HEK293 (cell line): ENCODE measurements at regions not wholly inside any gene's neighbourhood (a gene's known extent, or its start where the extent isn't known, plus 50 kb on each side); places are given as distances from the start of the nearest gene placed in this dataset.
A peak's percentile ranks its signal among the peaks of the same experiment; 100 is the strongest.

ENCODE experiments used
- CTCF ChIA-PET: fragments of 350-600 bp; formaldehyde crosslinking; extraction: SDS; loops from one replicate; lab custom pipeline; 2021; ENCODE audit warnings: antibody characterized with exemption; lab: Yijun Ruan, JAX
- POLR2A ChIA-PET: fragments of 300-600 bp; formaldehyde crosslinking; extraction: SDS; loops from one replicate; lab custom pipeline; 2020; ENCODE audit warnings: antibody characterized with exemption, inconsistent platforms; lab: Yijun Ruan, JAX
- H3K27ac ChIP-seq: fragments of 200-500 bp; sonication (Bioruptor generic); 2 replicates; pipeline ENCODE4 v1.5.1; 2014; ENCODE audit warnings: low read depth, low read length, control low read depth, inconsistent platforms; ENCODE audit errors: extremely low read depth
- H3K36me3 ChIP-seq, 2 experiments: fragments of 200-500 bp in 1 of 2; sonication (Bioruptor generic) in 1 of 2; 1 replicate in 1 of 2; 2 replicates in 1 of 2; pipeline ENCODE4 v1.5.1; 2014 to 2017; ENCODE audit warnings: inconsistent platforms in 2 of 2, low read length in 2 of 2; ENCODE audit not compliant: control insufficient read depth in 2 of 2, insufficient read depth in 1 of 2
- H3K4me1 ChIP-seq: fragments of 200-500 bp; sonication (Bioruptor generic); 2 replicates; pipeline ENCODE4 v1.5.1; 2014; ENCODE audit warnings: mild to moderate bottlenecking, low read length, inconsistent platforms; ENCODE audit not compliant: control insufficient read depth, insufficient read depth
- H3K4me3 ChIP-seq: 2 replicates; pipeline ENCODE4 v1.5.1; 2011; ENCODE audit warnings: low read depth, mild to moderate bottlenecking, control low read depth, low read length, moderate library complexity
- H3K9me3 ChIP-seq: fragments of 200-500 bp; sonication (Bioruptor generic); 2 replicates; pipeline ENCODE4 v1.5.1; 2014; ENCODE audit warnings: low read depth, low read length, inconsistent platforms; ENCODE audit not compliant: control insufficient read depth, insufficient read depth
- SCRT2 ChIP-seq: fragments of 450-650 bp; formaldehyde crosslinking; IDR thresholded peaks from 2 replicates; pipeline ENCODE4 v1.5.1; 2016; ENCODE audit warnings: missing biosample characterization, missing genetic modification characterization
- ZNF501 ChIP-seq: fragments of 450-650 bp; formaldehyde crosslinking; IDR thresholded peaks from 2 replicates; pipeline ENCODE4 v1.5.1; 2016; ENCODE audit warnings: missing biosample characterization, missing genetic modification characterization
- ZNF585B ChIP-seq: fragments of 450-650 bp; formaldehyde crosslinking; IDR thresholded peaks from 2 replicates; pipeline ENCODE4 v1.5.1; 2016; ENCODE audit warnings: missing biosample characterization, missing genetic modification characterization
- ZNF610 ChIP-seq: fragments of 450-650 bp; formaldehyde crosslinking; IDR thresholded peaks from 2 replicates; pipeline ENCODE4 v1.5.1; 2016; ENCODE audit warnings: missing biosample characterization, missing genetic modification characterization, borderline replicate concordance
- ZNF623 ChIP-seq: fragments of 450-650 bp; formaldehyde crosslinking; IDR thresholded peaks from 2 replicates; pipeline ENCODE4 v1.5.1; 2016; ENCODE audit warnings: missing biosample characterization, missing genetic modification characterization
- ZNF654 ChIP-seq: fragments of 450-650 bp; formaldehyde crosslinking; IDR thresholded peaks from 2 replicates; pipeline ENCODE4 v1.5.1; 2016; ENCODE audit warnings: low read depth, missing biosample characterization, missing genetic modification characterization
- ZNF658 ChIP-seq: fragments of 450-650 bp; formaldehyde crosslinking; IDR thresholded peaks from 2 replicates; pipeline ENCODE4; 2016; ENCODE audit warnings: missing biosample characterization, missing genetic modification characterization
- ZNF837 ChIP-seq: fragments of 450-650 bp; formaldehyde crosslinking; IDR thresholded peaks from 2 replicates; pipeline ENCODE4 v1.5.1; 2016; ENCODE audit warnings: missing biosample characterization, missing genetic modification characterization
- TF ChIP-seq, protein P1 (sequence below): fragments of 450-650 bp; formaldehyde crosslinking; IDR thresholded peaks from 2 replicates; pipeline ENCODE4 v1.5.1; 2016; ENCODE audit warnings: missing biosample characterization, missing genetic modification characterization
- TF ChIP-seq, protein P2 (sequence below): fragments of 450-650 bp; formaldehyde crosslinking; IDR thresholded peaks from 2 replicates; pipeline ENCODE4 v1.5.1; 2016; ENCODE audit warnings: missing biosample characterization, missing genetic modification characterization
- TF ChIP-seq, protein P3 (sequence below): fragments of 450-650 bp; formaldehyde crosslinking; IDR thresholded peaks from 2 replicates; pipeline ENCODE4 v1.5.1; 2016; ENCODE audit warnings: missing biosample characterization, missing genetic modification characterization
- TF ChIP-seq, protein P4 (sequence below): fragments of 450-650 bp; formaldehyde crosslinking; IDR thresholded peaks from 2 replicates; pipeline ENCODE4 v1.5.1; 2016; ENCODE audit warnings: missing biosample characterization, missing genetic modification characterization
- TF ChIP-seq, protein P5 (sequence below): IDR thresholded peaks from 2 replicates; pipeline ENCODE4 v1.6.1; 2011; ENCODE audit warnings: mild to moderate bottlenecking, low read depth, low read length, borderline replicate concordance

DNA sequence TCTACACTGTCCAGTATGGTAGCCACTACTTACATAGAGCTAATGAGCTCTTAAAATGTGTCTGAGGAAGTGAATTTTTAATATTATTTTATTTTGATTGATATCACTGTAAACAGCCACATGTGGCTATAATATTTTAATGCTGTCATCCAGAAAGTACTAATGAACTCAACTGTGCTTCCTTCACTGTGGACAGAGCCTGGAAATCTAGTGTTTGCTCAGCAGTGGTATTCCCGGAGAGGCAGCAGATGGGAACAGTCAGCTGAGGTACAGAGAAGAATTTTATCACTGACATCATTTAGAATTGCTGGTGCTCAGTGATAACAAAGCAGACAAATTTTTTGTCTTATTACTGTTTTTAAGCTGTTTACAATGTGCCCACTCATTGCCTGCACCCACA, 68.7 kb upstream of the ACP3 start:
- CTCF ChIA-PET: interaction anchor here (0.5 to 2.0 kb wide), 5 partner anchors 10 to 306 kb away, joined by 3 to 5 read pairs (median 3); no protein-coding TSS in a partner anchor
- no peaks in the 10 kb centered on the region for H3K9me3 ChIP-seq
- no peak overlapping the region for H3K27ac ChIP-seq
- TF ChIP-seq, protein P1, sequence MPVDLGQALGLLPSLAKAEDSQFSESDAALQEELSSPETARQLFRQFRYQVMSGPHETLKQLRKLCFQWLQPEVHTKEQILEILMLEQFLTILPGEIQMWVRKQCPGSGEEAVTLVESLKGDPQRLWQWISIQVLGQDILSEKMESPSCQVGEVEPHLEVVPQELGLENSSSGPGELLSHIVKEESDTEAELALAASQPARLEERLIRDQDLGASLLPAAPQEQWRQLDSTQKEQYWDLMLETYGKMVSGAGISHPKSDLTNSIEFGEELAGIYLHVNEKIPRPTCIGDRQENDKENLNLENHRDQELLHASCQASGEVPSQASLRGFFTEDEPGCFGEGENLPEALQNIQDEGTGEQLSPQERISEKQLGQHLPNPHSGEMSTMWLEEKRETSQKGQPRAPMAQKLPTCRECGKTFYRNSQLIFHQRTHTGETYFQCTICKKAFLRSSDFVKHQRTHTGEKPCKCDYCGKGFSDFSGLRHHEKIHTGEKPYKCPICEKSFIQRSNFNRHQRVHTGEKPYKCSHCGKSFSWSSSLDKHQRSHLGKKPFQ (tag by site-specific recombination): no peak
- TF ChIP-seq, protein P2, sequence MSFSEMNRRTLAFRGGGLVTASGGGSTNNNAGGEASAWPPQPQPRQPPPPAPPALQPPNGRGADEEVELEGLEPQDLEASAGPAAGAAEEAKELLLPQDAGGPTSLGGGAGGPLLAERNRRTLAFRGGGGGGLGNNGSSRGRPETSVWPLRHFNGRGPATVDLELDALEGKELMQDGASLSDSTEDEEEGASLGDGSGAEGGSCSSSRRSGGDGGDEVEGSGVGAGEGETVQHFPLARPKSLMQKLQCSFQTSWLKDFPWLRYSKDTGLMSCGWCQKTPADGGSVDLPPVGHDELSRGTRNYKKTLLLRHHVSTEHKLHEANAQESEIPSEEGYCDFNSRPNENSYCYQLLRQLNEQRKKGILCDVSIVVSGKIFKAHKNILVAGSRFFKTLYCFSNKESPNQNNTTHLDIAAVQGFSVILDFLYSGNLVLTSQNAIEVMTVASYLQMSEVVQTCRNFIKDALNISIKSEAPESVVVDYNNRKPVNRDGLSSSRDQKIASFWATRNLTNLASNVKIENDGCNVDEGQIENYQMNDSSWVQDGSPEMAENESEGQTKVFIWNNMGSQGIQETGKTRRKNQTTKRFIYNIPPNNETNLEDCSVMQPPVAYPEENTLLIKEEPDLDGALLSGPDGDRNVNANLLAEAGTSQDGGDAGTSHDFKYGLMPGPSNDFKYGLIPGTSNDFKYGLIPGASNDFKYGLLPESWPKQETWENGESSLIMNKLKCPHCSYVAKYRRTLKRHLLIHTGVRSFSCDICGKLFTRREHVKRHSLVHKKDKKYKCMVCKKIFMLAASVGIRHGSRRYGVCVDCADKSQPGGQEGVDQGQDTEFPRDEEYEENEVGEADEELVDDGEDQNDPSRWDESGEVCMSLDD (tag by site-specific recombination): no peak
- no peak for TF ChIP-seq ZNF623
- H3K36me3 ChIP-seq: no peaks in the 10 kb centered on the region
- H3K4me3 ChIP-seq: no peak overlapping the region
- no peaks in the 10 kb centered on the region for H3K4me1 ChIP-seq
- POLR2A ChIA-PET: no interaction called here

DNA sequence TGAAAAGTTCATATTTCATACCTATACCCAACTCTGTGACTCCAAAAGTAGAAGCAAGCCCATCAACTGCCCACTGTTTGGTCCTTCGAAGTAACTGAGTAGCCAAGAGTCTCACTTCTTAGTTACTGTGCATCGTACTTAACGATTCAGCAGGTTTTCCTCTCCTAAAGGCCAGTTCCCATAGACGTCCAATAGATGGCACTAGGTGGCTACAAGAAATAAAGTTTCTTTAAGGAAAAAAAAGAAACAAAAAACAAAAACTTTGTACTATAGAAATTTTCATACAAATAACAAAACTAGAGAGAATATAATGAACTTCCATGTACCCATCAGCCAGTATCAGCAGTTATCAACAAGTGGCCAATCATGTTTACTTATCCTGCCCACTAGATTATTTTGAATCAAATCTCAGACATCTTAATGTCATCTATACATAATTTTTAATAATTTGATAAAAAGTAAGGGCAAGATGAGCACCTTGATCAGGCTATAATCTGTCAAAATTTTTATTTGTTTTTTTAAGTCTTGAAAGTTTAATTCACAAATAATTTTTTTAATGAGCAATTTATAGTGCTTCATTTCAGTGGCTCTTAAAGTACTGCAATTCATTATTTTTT, 63.8 kb upstream of the ACP3 start:
- no peaks in the 10 kb centered on the region for H3K9me3 ChIP-seq
- H3K27ac ChIP-seq: no peak overlapping the region
- ChIA-PET POLR2A (no interaction called here), CTCF (interaction anchor here (0.6 to 2.7 kb wide), 6 partner anchors 12 to 684 kb away, joined by 3 to 22 read pairs (median 4); no protein-coding TSS in a partner anchor)
- 0 out of 2 replicates have a peak, but pooled peaks have one; percentile 29 for TF ChIP-seq SCRT2 (tag by site-specific recombination)
- TF ChIP-seq, protein P3, sequence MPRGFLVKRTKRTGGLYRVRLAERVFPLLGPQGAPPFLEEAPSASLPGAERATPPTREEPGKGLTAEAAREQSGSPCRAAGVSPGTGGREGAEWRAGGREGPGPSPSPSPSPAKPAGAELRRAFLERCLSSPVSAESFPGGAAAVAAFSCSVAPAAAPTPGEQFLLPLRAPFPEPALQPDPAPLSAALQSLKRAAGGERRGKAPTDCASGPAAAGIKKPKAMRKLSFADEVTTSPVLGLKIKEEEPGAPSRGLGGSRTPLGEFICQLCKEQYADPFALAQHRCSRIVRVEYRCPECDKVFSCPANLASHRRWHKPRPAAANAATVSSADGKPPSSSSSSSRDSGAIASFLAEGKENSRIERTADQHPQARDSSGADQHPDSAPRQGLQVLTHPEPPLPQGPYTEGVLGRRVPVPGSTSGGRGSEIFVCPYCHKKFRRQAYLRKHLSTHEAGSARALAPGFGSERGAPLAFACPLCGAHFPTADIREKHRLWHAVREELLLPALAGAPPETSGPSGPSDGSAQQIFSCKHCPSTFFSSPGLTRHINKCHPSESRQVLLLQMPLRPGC (tag by site-specific recombination): no peak
- no peak for TF ChIP-seq ZNF501
- TF ChIP-seq ZNF658 (tag by site-specific recombination): no peak
- TF ChIP-seq ZNF610: no peak
- peak; percentile 65 for TF ChIP-seq ZNF654 (tag by site-specific recombination)
- TF ChIP-seq ZNF837 (tag by site-specific recombination): no peak
- no peak for TF ChIP-seq ZNF585B (tag by site-specific recombination)
- TF ChIP-seq, protein P4, sequence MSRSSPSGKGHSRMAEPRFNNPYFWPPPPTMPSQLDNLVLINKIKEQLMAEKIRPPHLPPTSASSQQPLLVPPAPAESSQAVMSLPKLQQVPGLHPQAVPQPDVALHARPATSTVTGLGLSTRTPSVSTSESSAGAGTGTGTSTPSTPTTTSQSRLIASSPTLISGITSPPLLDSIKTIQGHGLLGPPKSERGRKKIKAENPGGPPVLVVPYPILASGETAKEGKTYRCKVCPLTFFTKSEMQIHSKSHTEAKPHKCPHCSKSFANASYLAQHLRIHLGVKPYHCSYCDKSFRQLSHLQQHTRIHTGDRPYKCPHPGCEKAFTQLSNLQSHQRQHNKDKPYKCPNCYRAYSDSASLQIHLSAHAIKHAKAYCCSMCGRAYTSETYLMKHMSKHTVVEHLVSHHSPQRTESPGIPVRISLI (tag by site-specific recombination): peak; percentile 76
- TF ChIP-seq, protein P5, sequence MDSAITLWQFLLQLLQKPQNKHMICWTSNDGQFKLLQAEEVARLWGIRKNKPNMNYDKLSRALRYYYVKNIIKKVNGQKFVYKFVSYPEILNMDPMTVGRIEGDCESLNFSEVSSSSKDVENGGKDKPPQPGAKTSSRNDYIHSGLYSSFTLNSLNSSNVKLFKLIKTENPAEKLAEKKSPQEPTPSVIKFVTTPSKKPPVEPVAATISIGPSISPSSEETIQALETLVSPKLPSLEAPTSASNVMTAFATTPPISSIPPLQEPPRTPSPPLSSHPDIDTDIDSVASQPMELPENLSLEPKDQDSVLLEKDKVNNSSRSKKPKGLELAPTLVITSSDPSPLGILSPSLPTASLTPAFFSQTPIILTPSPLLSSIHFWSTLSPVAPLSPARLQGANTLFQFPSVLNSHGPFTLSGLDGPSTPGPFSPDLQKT: no peak
- H3K4me3 ChIP-seq: no peak overlapping the region
- no peaks in the 10 kb centered on the region for H3K36me3 ChIP-seq
- H3K4me1 ChIP-seq: no peaks in the 10 kb centered on the region
